ENCODE measurements at regions not wholly inside any gene's neighbourhood (a gene's known extent, or its start where the extent isn't known, plus 50 kb on each side); places are given as distances from the start of the nearest gene placed in this dataset.

DNA sequence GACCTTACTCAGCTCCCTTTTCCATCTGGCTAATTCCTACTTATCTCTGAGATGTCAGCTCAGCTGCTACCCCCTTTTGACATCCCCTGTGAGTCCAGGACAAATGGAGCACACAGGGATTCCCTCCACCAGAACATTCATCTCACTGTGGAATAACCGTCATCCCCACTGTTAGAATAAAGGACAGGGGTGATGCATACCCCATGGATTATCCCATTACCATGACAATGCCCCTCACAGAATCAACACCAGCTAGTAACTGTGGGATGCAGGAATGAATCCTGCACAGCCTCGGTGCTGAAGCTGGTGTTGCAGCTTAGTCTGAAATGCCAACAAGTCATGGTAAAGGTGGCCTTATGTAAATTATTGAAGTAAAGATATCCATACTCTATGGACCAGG, 624.8 kb upstream of the RAB6C start:
- no peaks in the 10 kb centered on the region for H3K36me3 ChIP-seq (ENCODE audit: insufficient read depth, low read length)
- no peak overlapping the region for H3K4me3 ChIP-seq (ENCODE audit: insufficient read depth, low read length)
- H3K27me3 ChIP-seq (ENCODE audit: insufficient read depth, low read length): no peaks in the 10 kb centered on the region
- peaks cover 8% of the 10 kb centered on the region for H3K9me3 ChIP-seq (ENCODE audit: low read depth, low read length)
- no peaks in the 10 kb centered on the region for H4K20me1 ChIP-seq (ENCODE audit: insufficient read depth, low read length)
- H3K27ac ChIP-seq (ENCODE audit: low read depth, low read length): no peak overlapping the region
- H3K4me1 ChIP-seq (ENCODE audit: insufficient read depth, low read length): no peaks in the 10 kb centered on the region
- H2AFZ ChIP-seq (ENCODE audit: low read length): no peak overlapping the region
- no peak for DNase-seq (ENCODE audit: insufficient read length, low spot score, missing footprints)
- H3K79me2 ChIP-seq (ENCODE audit: insufficient read depth, low read length): no peaks in the 10 kb centered on the region
- no peak overlapping the region for H3K4me2 ChIP-seq (ENCODE audit: insufficient read depth, low read length)
- TF ChIP-seq, protein P1, sequence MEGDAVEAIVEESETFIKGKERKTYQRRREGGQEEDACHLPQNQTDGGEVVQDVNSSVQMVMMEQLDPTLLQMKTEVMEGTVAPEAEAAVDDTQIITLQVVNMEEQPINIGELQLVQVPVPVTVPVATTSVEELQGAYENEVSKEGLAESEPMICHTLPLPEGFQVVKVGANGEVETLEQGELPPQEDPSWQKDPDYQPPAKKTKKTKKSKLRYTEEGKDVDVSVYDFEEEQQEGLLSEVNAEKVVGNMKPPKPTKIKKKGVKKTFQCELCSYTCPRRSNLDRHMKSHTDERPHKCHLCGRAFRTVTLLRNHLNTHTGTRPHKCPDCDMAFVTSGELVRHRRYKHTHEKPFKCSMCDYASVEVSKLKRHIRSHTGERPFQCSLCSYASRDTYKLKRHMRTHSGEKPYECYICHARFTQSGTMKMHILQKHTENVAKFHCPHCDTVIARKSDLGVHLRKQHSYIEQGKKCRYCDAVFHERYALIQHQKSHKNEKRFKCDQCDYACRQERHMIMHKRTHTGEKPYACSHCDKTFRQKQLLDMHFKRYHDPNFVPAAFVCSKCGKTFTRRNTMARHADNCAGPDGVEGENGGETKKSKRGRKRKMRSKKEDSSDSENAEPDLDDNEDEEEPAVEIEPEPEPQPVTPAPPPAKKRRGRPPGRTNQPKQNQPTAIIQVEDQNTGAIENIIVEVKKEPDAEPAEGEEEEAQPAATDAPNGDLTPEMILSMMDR (IDR thresholded peaks at IDR 0.05; ENCODE audit: extremely low read depth, low read depth, low read length): no peak

DNA sequence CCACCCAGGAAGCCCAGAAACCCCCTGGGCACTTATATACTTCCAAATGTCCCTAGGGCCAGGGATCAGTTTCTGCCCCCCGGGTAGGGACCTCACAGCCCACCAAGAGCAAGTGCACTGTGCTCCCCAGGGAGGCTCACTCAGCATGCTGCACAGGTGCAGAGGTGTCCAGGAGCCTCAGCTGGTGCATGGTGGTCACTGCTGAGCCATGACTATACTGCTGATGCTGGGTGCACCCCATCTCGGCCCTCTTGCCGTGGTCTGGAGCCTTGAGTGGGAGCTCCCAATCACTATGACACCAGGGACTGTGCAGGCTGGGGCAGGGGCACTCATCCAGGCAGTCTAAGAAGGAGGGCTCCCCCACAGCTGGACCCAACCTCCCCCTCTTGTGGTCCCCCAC, 617.8 kb upstream of the RAB6C start:
- H3K79me2 ChIP-seq (ENCODE audit: insufficient read depth, low read length): no peaks in the 10 kb centered on the region
- DNase-seq (ENCODE audit: insufficient read length, low spot score, missing footprints): no peak
- no peaks in the 10 kb centered on the region for H4K20me1 ChIP-seq (ENCODE audit: insufficient read depth, low read length)
- no peak overlapping the region for H2AFZ ChIP-seq (ENCODE audit: low read length)
- H3K36me3 ChIP-seq (ENCODE audit: insufficient read depth, low read length): no peaks in the 10 kb centered on the region
- H3K27me3 ChIP-seq (ENCODE audit: insufficient read depth, low read length): no peaks in the 10 kb centered on the region
- no peak overlapping the region for H3K27ac ChIP-seq (ENCODE audit: low read depth, low read length)
- no peak overlapping the region for H3K4me2 ChIP-seq (ENCODE audit: insufficient read depth, low read length)
- no peaks in the 10 kb centered on the region for H3K4me1 ChIP-seq (ENCODE audit: insufficient read depth, low read length)
- H3K4me3 ChIP-seq (ENCODE audit: insufficient read depth, low read length): no peak overlapping the region
- TF ChIP-seq, protein P1 (IDR thresholded peaks at IDR 0.05; ENCODE audit: extremely low read depth, low read depth, low read length): no peak
- peaks cover 3% of the 10 kb centered on the region for H3K9me3 ChIP-seq (ENCODE audit: low read depth, low read length)

DNA sequence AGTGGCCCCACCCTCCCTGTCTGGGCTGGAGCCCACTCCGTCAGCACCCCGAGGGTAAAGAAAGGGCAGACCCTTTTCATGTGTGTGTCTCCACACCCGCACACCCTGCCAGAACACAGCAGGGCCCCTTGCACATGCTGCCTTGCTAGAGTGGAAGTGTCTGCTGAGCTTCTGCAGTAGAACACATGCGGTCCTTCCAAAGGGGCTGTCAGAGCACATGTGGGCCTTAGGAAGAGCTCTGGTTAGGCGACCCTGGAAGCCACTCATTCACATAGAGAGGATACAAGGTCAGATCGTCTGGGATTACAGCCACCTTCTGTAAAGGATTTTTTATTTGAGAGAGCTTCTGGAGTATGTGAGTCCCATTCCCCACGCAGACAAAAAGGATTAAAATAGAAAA, 613.2 kb upstream of the RAB6C start:
- Histone ChIP-seq H3K79me2 (ENCODE audit: insufficient read depth, low read length) (no peaks in the 10 kb centered on the region), H3K9me3 (ENCODE audit: low read depth, low read length) (no peaks in the 10 kb centered on the region)

DNA sequence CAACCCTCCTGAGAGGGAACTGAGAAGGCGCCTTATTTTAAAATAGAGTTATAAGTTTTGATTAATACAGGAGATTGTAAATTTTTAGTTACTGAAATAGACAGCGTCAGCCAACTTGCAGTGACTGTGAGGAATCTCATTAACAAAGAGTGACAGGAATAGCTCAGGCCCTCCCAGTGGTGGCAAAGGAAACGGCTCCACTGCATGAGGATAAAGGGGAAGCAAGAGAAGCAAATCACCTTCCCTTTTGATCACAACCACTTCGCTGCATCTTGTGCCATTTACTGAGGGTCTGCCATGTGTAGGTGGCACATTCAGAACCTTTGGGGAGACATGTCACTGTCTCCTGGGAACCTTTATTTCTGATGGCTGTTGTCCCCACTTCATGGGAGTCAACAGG, 612.4 kb upstream of the RAB6C start:
- H3K27me3 ChIP-seq (ENCODE audit: insufficient read depth, low read length): no peaks in the 10 kb centered on the region
- no peak overlapping the region for H3K4me2 ChIP-seq (ENCODE audit: insufficient read depth, low read length)
- no peaks in the 10 kb centered on the region for H4K20me1 ChIP-seq (ENCODE audit: insufficient read depth, low read length)
- no peak overlapping the region for H3K4me3 ChIP-seq (ENCODE audit: insufficient read depth, low read length)
- no peaks in the 10 kb centered on the region for H3K36me3 ChIP-seq (ENCODE audit: insufficient read depth, low read length)
- no peak overlapping the region for H2AFZ ChIP-seq (ENCODE audit: low read length)
- no peaks in the 10 kb centered on the region for H3K79me2 ChIP-seq (ENCODE audit: insufficient read depth, low read length)
- H3K4me1 ChIP-seq (ENCODE audit: insufficient read depth, low read length): no peaks in the 10 kb centered on the region
- TF ChIP-seq, protein P1 (IDR thresholded peaks at IDR 0.05; ENCODE audit: extremely low read depth, low read depth, low read length): no peak
- no peak for DNase-seq (ENCODE audit: insufficient read length, low spot score, missing footprints)
- H3K27ac ChIP-seq (ENCODE audit: low read depth, low read length): no peak overlapping the region
- H3K9me3 ChIP-seq (ENCODE audit: low read depth, low read length): no peaks in the 10 kb centered on the region

More for the DNA sequence above, 613.2 kb upstream of the RAB6C start:
- H2AFZ ChIP-seq (ENCODE audit: low read length): no peak overlapping the region
- no peaks in the 10 kb centered on the region for H4K20me1 ChIP-seq (ENCODE audit: insufficient read depth, low read length)
- TF ChIP-seq, protein P1 (IDR thresholded peaks at IDR 0.05; ENCODE audit: extremely low read depth, low read depth, low read length): no peak
- H3K36me3 ChIP-seq (ENCODE audit: insufficient read depth, low read length): no peaks in the 10 kb centered on the region
- H3K4me2 ChIP-seq (ENCODE audit: insufficient read depth, low read length): no peak overlapping the region
- H3K4me3 ChIP-seq (ENCODE audit: insufficient read depth, low read length): no peak overlapping the region
- H3K4me1 ChIP-seq (ENCODE audit: insufficient read depth, low read length): no peaks in the 10 kb centered on the region
- DNase-seq (ENCODE audit: insufficient read length, low spot score, missing footprints): no peak
- no peaks in the 10 kb centered on the region for H3K27me3 ChIP-seq (ENCODE audit: insufficient read depth, low read length)
- no peak overlapping the region for H3K27ac ChIP-seq (ENCODE audit: low read depth, low read length)
